DMS153 treated with DMSO at 0.1 percent for 48 hours (cell line): ENCODE measurements at regions not wholly inside any gene's neighbourhood (a gene's known extent, or its start where the extent isn't known, plus 50 kb on each side); places are given as distances from the start of the nearest gene placed in this dataset.

ENCODE experiments used
- DNase-seq: peaks from one replicate; lab custom pipeline; 2025; ENCODE audit not compliant: unreplicated experiment; lab: John Stamatoyannopoulos, UW

DNA sequence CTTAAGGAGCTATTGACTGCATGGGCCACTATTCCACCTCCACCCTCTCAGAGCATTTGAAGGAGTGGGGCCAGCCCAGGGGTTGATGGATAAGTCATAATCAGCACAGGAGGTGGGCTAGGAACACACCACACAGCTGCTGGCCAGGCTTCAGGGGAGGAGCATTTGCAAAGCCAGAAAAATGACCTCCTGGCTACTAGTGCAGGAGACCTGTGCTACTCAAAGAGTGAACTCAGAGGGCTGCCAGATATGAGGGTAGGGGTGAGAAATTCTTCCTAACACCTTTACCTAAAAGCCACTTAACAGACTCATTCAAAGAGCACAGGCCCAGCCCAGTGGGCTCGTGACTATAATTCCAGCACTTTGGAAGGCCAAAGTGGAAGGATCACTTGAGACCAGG, 210.8 kb downstream of the TBXT start:
- no peak for DNase-seq

GRCh38 chr6:165952514-165952913, 215.1 kb downstream of the TBXT start:
- no peak for DNase-seq

DNA sequence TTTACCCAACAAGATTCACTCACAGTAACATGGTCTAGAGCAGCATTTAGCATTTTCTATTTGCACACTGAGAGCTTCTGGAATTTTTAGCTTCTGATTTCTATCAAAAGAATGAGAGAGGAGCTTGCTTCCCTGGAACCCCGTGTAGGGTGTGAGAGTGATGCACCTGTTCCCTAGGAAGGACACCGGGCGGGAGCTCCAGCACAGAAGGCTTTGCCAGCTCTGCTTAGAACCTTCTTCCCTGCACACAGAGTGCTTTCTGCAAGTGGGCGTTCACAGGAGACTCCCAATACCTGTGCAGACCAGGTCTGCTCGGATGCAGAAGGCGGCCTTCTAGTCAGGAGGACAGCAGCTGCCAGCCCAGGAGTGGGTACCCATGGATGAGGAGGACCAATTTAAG, 217.3 kb downstream of the TBXT start:
- DNase-seq = no peak

DNA sequence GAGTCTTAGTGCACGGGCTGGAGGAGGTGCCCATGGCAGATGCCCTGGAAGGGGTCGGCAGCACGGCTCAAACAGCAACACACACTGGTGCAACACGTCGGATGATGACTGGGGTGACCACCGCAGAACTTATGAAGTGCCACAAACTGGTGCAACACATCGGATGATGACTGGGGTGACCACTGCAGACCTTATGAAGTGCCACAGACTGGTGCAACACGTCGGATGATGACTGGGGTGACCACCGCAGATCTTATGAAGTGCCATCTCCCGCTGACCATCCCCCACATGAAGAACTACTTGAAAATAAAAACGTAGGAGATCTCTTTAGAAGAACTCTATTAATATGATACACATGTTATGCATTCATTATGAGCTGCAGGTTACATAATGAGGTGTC, 218.3 kb downstream of the TBXT start:
- no peak for DNase-seq

DNA sequence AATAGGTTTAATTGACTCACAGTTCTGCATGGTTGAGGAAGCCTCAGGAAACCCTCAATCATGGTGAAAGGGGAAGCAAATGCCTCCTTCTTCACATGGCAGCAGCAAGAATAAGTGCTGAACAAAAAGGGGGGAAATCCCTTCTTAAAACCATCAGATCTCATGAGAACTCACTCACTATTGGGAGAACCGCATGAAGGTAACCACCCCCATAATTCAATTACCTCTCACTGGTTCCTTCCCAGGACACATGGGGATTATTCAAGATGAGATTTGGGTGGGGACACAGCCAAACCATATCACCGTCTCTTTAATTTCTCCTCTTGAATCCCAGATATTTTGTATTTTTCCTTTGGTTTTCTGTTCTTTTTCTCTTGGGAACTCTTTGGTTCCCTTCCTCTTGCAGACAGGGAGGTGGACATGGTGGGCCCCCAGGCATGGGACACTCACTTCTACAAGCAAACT, 223.6 kb downstream of the TBXT start:
- DNase-seq = no peak

- DNase-seq = no peak
Observed at GRCh38 chr6:165941786-165942185, 225.9 kb downstream of the TBXT start.

DNA sequence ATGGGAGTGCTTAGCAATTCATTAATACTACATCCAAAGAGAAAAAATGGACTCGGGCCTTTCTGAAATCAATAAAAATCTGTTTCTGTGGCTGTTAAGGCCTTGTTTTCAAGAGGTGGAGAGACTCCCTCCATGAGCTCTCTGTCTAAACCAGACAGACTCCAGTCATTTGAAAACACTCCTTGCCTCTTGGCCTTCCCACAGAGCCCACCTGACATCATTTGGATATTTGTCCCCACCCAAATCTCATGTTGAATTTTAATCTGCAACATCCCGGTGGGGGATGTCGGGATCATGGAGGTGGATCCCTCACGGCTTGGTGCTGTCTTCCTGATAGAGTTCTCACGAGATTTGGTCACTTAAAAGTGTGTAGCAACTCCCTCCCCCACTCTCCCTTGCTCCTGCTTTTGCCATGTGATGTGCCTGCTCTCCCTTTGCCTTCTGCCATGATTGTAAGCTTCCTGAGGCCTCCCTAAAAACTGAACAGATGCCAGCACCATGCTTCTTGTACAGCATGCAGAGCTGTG, 226.3 kb downstream of the TBXT start:
- no peak for DNase-seq

DNA sequence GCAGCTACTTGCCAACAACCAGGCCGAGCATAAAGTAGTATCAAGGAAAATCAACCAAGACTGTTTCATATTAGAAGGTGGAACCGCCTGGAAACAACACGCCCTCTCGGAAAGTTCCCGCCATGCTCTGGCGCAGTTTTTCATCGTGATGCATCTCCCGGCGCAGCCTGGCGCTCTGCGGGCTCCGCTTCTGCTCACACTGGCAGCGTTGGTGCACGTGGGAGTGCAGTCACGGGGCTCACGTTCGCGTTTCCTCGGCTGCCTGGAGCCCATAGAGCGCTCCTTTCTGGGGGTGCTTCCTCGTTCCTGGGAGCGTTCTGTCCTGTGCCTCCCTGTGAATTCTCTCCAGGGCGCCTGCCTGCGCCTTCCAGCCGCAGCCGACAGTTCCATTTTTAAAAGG, 227.3 kb downstream of the TBXT start:
- no peak for DNase-seq

- DNase-seq = no peak
Observed at GRCh38 chr6:165939601-165940290, 227.9 kb downstream of the TBXT start.

DNA sequence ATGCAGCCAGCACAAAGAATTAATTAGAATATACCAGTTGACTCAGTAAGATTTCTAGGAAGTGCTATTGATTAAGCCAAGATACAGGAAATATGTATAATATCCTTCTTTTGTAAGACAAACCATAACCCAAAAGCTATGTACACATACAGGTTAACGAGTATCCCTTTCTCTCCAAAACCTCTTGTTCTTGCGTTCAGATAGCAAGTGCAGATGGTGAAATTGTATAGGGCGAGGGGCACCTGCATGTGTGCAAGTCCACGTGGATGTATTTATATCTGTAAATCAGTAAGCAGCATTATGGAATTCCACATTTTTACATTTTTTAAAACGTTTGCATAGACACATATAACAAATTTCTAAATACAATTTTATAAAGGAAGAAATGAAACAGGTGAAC, 228.6 kb downstream of the TBXT start:
- no peak for DNase-seq

DNA sequence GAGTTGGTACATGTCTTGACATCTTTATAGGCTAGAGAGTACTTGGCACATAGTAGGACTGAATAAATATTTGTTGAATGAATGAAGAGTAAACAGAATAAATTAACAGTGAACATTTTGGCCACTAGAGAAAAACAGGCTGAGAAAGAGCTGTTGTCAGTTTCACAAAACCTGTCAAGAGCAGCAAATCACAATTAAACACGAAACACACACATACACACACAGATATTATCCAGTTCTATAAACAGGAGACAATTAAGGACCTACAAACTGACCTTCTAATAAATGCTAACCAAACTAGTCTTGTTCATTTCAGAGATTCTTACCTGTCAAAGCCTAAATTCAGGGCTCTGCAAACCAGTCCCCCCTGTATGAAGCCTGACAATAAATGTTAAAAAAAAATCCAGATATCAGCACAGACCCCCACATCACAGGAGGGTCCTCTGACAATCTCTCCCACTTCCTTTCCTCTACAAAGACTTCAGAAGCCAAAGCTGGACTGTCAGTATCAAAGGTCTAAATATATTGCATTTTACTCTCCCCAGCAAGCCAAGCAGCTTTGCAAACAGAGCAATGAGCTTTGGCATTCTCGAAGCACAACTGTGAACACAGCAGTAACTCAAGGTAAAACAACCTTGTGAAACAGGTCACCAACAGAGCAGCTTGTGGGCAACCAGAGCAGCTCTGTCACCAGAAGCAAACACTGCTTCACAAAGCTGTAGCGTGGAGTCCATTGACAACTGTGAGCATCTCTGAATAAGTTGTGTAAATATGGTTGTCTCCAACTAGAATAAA, 229.9 kb downstream of the TBXT start:
- no peak for DNase-seq

GRCh38 chr6:165936660-165937059, 231.0 kb downstream of the TBXT start:
- no peak for DNase-seq

DNA sequence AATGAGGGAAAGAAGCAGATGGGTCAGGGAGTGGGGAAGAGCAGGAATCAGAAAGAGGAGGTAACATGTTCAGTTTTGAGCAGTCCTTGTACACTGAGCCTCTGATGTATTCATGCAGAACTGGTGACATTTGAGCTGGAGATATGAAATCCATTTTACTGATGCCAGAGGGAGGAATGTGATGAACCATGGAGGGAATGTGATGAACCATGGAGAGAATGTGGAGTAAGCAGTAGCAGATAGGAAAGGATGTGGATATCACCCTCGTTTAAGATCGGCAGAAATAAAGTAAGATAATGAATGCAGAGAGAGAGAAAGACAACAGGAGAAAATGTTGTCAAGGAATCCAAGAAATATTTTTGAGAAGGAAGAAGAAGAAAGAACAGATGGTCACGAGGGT, 231.6 kb downstream of the TBXT start:
- no peak for DNase-seq

DNA sequence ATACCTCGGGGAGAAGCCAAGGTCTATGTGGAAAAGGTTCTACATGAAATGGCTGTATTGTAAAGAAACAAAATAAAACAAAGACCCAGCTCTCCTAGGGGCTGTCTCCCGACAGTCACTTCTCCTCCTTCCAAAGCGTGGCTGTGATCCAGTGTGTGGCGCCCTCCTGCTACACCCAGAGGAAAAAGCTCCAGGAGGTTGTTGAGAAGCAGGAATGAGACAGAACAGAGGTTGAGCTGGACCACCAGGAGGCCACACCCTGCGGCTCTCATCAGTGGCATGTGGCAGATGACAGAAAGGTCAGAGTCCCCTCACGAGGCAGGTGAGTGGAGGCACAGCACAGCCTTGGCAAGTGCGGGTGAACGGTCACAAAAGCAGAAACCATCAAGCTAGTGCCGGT, 236.0 kb downstream of the TBXT start:
- DNase-seq = no peak

GRCh38 chr6:165930668-165931214, 236.9 kb downstream of the TBXT start:
- DNase-seq = no peak

GRCh38 chr6:165929607-165930006, 238.0 kb downstream of the TBXT start:
- no peak for DNase-seq

DNA sequence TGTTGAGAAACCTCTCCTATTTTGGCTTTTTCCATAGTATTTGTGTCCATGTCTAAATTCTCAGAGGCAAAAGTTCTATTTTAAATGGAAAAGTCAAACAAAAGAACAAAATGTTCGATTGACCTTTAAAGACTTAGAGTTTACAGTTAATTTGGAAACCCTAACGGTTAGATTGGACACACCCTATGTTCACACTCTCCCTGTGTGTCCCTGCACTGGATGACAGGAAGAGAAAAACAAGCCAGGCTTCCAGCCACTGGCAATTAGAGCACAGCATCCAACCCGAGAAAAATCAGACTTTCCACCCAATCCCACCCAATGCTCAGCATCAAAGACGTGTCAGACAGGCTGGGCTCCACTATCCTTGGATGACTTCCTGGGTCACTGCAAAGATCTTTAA, 241.3 kb downstream of the TBXT start:
- no peak for DNase-seq

DNA sequence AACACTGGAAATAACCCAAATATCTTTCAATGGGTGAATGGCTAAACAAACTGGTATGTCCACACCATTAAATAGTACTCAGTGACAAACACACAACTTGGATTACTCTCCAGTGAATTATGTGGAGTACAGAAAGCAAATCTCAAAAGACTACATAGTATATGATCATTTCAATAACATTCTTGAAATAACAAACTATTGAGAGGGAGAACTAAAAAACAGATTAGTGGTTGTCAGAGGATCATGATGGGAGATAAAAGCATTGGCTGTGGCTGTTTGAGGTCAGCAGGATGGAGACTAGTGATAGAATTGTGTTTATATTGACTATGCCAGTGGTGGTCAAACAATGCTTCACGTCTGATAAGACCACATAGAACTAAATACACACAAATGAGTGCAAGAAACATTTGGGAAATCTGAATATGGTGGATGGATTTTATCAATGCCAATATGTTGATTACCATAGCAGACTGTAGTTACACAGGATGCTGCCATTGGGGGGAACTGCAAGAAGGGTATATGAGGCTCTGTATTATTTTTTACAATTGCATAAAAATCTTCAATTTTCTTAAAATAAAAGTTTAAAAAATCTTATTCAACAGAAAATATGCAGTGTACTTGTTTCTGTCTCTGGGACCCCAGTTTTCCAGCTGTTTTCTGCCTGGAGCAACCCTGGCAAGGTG, 242.0 kb downstream of the TBXT start:
- DNase-seq = no peak

DNA sequence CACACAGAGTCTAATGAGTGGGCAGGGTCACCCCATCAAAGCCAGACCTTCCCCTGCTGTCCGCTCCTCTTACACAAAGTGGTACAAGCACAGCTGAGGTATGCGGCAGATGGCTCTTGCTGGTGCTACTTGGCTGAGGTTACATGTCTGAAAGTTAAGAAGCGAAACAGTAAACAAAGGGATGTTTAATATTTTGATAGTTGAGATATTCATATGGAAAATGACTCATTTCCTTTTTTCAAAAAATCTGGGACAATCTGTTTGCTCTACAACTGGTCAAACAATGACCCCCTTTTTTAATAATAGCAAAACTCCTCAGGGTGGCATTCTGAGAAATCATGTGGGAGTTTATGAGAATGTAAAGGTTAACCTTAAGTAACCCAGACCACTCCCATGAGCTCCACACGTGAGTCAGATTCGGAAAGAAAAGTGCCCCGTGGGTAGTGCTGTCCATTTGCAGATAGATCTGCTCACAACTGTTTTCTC, 245.3 kb downstream of the TBXT start:
- no peak for DNase-seq

DNA sequence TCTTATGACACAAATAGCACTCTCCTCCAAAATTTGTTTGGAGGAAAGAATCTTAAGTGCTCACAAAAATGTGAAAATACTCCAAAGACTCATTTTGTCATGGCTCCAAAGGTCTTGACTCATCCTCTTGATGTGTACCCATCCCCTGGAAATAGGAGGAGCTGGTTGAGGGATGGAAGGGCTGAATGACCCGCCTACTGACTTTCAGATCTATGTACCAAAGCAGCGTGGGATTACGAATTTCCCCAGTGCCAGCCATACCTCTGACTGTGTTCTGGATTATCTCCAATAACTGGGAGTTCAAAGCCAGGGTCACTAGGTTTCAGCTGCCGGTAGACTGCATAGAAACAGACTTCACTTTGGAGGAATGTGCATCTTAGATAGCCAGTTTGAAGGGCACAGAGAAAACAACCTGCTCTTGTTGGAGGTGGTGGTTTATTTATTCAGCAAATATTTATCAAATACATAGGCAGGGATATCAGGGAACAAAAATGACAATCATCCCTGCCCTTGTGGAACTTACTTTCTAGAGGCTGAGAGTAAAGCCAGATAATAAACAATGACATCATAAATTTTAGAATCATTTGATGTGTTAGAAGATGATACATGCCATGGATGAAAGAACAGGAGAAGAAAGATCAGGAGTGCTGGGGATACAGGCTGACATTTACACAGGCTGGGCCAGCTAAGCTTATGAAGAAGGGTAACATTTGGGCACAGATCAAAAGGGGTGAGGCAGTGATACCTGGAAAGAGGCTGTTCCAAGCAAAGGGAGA, 246.6 kb downstream of the TBXT start:
- no peak for DNase-seq

GRCh38 chr6:165917576-165917975, 250.1 kb downstream of the TBXT start:
- DNase-seq = no peak
